ENCODE measurements at regions not wholly inside any gene's neighbourhood (a gene's known extent, or its start where the extent isn't known, plus 50 kb on each side); places are given as distances from the start of the nearest gene placed in this dataset.
"Not testable (repeated sequence)": the region's sequence is repeated elsewhere in the genome, so short reads cannot be mapped to it uniquely, and the experiment has no call there.

DNA sequence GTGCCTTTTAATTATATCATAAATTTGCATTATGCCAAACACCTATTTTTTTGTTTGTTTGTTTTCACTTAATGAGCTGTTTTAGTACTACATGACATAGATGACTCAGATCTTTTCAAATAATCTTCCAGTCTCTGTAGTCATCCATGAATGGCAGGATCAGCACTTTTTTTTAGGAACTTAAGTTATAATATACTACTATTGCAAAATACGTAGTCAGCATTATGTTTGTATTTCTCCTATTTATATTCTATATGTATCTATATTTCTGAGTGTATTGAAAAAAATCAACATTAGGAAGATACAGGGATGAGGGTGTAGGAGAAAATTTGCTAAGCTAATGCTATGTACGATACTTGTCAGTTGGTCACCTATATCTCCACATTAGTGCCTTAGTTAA is 773.1 kb upstream of the AGA start (continued):
- TF ChIP-seq, protein P1, sequence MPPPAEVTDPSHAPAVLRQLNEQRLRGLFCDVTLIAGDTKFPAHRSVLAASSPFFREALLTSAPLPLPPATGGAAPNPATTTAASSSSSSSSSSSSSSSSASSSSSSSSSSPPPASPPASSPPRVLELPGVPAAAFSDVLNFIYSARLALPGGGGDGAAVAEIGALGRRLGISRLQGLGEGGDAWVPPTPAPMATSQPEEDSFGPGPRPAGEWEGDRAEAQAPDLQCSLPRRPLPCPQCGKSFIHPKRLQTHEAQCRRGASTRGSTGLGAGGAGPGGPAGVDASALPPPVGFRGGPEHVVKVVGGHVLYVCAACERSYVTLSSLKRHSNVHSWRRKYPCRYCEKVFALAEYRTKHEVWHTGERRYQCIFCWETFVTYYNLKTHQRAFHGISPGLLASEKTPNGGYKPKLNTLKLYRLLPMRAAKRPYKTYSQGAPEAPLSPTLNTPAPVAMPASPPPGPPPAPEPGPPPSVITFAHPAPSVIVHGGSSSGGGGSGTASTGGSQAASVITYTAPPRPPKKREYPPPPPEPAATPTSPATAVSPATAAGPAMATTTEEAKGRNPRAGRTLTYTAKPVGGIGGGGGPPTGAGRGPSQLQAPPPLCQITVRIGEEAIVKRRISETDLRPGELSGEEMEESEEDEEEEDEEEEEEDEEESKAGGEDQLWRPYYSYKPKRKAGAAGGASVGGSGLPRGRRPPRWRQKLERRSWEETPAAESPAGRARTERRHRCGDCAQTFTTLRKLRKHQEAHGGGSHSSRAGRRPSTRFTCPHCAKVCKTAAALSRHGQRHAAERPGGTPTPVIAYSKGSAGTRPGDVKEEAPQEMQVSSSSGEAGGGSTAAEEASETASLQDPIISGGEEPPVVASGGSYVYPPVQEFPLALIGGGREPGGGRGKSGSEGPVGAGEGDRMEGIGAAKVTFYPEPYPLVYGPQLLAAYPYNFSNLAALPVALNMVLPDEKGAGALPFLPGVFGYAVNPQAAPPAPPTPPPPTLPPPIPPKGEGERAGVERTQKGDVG (CRISPR knock-in tag; IDR thresholded peaks at IDR 0.05) = no peak
- TF ChIP-seq RELA (IDR thresholded peaks at IDR 0.05; ENCODE audit: borderline replicate concordance, partially characterized antibody) (no peak), EZH2 (IDR thresholded peaks at IDR 0.05; ENCODE audit: borderline replicate concordance, control insufficient read depth, low read depth, low read length) (no peak), JUNB (IDR thresholded peaks at IDR 0.05) (no peak), MEF2B (IDR thresholded peaks at IDR 0.05; ENCODE audit: partially characterized antibody, poor library complexity, severe bottlenecking) (no peak)

DNA sequence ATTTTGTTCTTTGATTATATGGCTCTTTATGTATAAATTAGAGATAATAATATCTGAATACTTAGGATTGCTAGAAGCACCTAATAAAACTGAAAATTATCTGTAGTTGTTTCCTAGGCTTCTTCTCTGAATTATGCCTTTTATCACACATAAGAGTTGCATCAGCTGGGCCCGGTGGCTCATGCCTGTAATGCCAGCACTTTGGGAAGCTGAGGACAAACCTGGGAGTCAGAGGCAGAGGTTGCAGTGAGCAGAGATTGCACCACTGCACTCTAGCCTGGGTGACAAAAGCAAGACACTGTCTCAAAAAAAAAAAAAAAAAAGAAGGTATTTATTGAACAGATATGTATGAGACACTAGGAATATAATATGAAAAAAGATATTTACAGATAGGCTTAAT is 773.5 kb upstream of the AGA start:
- BruUV-seq (replicated peaks) = no TSS peak
- RAD21 ChIA-PET (ENCODE audit: unreplicated experiment) = no interaction called here
- no peak for DNase-seq (ENCODE audit: low read depth, low spot score)
- SMC1A ChIA-PET (ENCODE audit: uncharacterized antibody, unreplicated experiment) = no interaction called here
- H3K27ac ChIP-seq (ENCODE audit: control insufficient read depth, insufficient read depth) = no peak overlapping the region
- no peaks in the 10 kb centered on the region for H3K79me2 ChIP-seq (ENCODE audit: control insufficient read depth, insufficient read depth, low read length)
- H3K4me2 ChIP-seq (ENCODE audit: control insufficient read depth, insufficient read depth) = no peak overlapping the region
- H3K9ac ChIP-seq (ENCODE audit: control insufficient read depth, insufficient read depth, low read length) = no peak overlapping the region
- in situ Hi-C loops (cut with MboI) = no loop called here
- FAIRE-seq = no peak
- no peaks in the 10 kb centered on the region for H3K27me3 ChIP-seq (replicated peaks in 1 of 2; ENCODE audit: control insufficient read depth in 2 of 2, insufficient read depth in 2 of 2, low read length in 1 of 2)
- H3K9me3 ChIP-seq (replicated peaks; ENCODE audit: control insufficient read depth, insufficient read depth, low read length) = no peaks in the 10 kb centered on the region
- no peaks in the 10 kb centered on the region for H4K20me1 ChIP-seq (ENCODE audit: control insufficient read depth, insufficient read depth)
- no peaks in the 10 kb centered on the region for H3K36me3 ChIP-seq (ENCODE audit: control insufficient read depth in 2 of 2, insufficient read depth in 2 of 2, low read length in 1 of 2)
- H3K4me1 ChIP-seq (ENCODE audit: control insufficient read depth, insufficient read depth, low read length) = no peaks in the 10 kb centered on the region
- CTCF ChIA-PET = no interaction called here
- WGBS (ENCODE audit: insufficient coverage, insufficient replicate concordance, low lambda C conversion rate, missing lambda C conversion rate) = 0% methylated on average over 1 of the region's 1 CpG
- no peak overlapping the region for H3K4me3 ChIP-seq
- intact Hi-C loops (cut with micrococcal nuclease; ENCODE audit: unreplicated experiment) = no loop called here
- ATAC-seq = no peak
- POLR2A ChIA-PET = no interaction called here
- no peak overlapping the region for H2AFZ ChIP-seq (ENCODE audit: control insufficient read depth, low read depth, low read length)
- TF ChIP-seq ETV6 (conservative IDR thresholded peaks at IDR 0.05 in 1 of 2, IDR thresholded peaks at IDR 0.05 in 1 of 2; ENCODE audit: borderline replicate concordance in 1 of 2, low read depth in 1 of 2) (no peak), CHD1 (IDR thresholded peaks at IDR 0.05; ENCODE audit: low read depth, low read length) (no peak)

GRCh38 chr4:178226421-178226820 is 784.2 kb upstream of the AGA start:
- DNase-seq (ENCODE audit: low read depth, low spot score); H3K4me3 ChIP-seq; H3K27ac ChIP-seq (ENCODE audit: control insufficient read depth, insufficient read depth); H4K20me1 ChIP-seq (ENCODE audit: control insufficient read depth, insufficient read depth); H3K9ac ChIP-seq (ENCODE audit: control insufficient read depth, insufficient read depth, low read length); H2AFZ ChIP-seq (ENCODE audit: control insufficient read depth, low read depth, low read length); in situ Hi-C loops (cut with MboI); CTCF ChIA-PET; H3K9me3 ChIP-seq (replicated peaks; ENCODE audit: control insufficient read depth, insufficient read depth, low read length); BruUV-seq (replicated peaks); ATAC-seq; SMC1A ChIA-PET (ENCODE audit: uncharacterized antibody, unreplicated experiment); H3K27me3 ChIP-seq (replicated peaks in 1 of 2; ENCODE audit: control insufficient read depth in 2 of 2, insufficient read depth in 2 of 2, low read length in 1 of 2); H3K79me2 ChIP-seq (ENCODE audit: control insufficient read depth, insufficient read depth, low read length); RAD21 ChIA-PET (ENCODE audit: unreplicated experiment); FAIRE-seq; H3K4me2 ChIP-seq (ENCODE audit: control insufficient read depth, insufficient read depth); intact Hi-C loops (cut with micrococcal nuclease; ENCODE audit: unreplicated experiment); H3K36me3 ChIP-seq (ENCODE audit: control insufficient read depth in 2 of 2, insufficient read depth in 2 of 2, low read length in 1 of 2); POLR2A ChIA-PET; H3K4me1 ChIP-seq (ENCODE audit: control insufficient read depth, insufficient read depth, low read length): not testable (repeated sequence)
- WGBS (ENCODE audit: insufficient coverage, insufficient replicate concordance, low lambda C conversion rate, missing lambda C conversion rate) = 2% methylated on average over 5 of the region's 6 CpGs

Measured in GM12878 (cell line).